H54 (cell line): ENCODE measurements at regions not wholly inside any gene's neighbourhood (a gene's known extent, or its start where the extent isn't known, plus 50 kb on each side); places are given as distances from the start of the nearest gene placed in this dataset.
A peak's percentile ranks its signal among the peaks of the same experiment; 100 is the strongest.

Experiments used
- DNase-seq: peaks from one replicate; pipeline ENCODE4 v3.0.0; 2011; ENCODE audit warnings: low spot score, mixed read lengths; ENCODE audit not compliant: insufficient read length
- FAIRE-seq: peaks from 3 replicates; lab custom pipeline; 2011; peaks lifted over from hg19 to GRCh38; lab: Jason Lieb, UNC
- POLR2A ChIP-seq: IDR thresholded peaks from 2 replicates; pipeline ENCODE4 v1.6.1; 2011; ENCODE audit warnings: low read depth, mild to moderate bottlenecking, low read length

DNA sequence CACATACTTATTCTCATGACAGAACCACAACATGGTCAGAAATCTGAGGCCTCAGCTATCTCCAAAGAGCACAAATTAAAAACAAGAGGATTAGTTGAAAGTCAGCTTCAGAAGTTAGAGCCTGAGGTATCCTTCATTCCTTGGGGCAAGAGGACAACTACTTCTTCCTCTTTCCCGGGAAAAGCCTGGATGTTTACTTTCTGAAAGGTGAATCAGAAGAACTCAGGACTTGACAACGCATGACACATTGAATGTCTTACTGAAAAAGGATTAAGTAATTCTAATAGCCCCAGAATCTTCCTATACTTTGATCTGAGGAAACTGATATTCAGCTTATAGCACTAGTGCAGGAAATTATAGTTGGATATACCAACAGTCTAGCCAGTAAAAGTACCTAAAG lies 573.2 kb downstream of the METTL4 start:
- no peak for TF ChIP-seq POLR2A
- FAIRE-seq (no peak), DNase-seq (no peak)

DNA sequence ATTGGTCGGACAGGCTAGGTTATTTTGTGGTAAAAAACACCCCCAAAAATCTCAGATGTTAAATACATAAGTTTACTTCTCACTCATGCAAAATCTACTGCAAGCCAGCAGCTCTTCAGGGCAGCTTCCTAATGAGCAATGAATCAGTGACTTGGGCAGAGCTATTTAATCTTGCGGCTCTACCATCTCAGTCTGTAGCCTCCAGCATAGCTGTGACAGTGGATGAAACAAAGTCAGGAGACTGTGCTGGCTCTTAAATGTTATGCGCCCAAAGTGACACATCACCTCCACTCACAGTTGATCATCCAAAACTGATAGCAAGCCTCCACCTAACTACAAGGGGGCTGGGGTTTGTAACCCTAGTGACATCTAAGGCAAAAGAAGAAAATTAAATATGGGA lies 571.9 kb downstream of the METTL4 start:
- DNase-seq (no peak), FAIRE-seq (no peak)
- TF ChIP-seq POLR2A, result no peak

DNA sequence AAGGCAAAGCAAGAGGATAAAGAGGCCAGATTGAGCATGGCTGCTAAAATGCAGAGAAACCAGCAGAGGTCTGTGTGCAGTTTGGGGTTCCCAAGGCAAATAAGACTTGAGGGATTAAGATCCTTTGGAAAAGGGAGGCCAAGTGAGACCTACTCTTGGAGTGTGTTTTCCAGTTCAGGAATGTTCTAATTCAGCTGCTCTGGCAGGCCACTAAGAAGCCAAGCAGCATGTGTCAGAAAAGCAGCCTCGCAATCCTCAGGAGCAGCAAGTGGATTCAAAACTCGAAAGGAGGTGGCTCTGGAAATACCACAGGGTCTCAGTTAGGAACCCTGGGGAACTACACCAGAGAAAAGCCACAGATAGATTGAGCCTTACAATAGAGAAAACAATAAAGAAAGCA lies 569.2 kb downstream of the METTL4 start:
- TF ChIP-seq POLR2A, result no peak
- DNase-seq (no peak), FAIRE-seq (no peak)

DNA sequence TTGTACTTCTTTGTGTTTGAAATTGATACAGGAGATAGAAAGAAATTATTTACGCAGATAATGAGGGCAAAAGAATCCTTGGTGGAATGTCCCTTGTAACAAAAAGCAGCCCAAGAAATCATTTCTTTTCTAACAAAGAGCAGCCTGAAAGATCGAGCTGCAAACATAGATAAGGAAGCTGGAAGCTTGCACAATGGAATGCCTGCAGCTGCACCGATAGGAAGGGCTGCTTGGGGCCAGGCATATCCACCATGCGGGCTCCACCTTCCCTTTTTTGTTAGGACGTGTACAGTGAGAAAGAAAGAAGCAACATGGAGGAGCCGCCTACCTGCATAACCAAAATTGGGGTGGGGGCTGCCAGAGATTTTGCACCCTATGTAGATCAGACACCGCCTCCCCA lies 568.7 kb downstream of the METTL4 start:
- DNase-seq (no peak), FAIRE-seq (no peak)
- TF ChIP-seq POLR2A, result no peak

DNA sequence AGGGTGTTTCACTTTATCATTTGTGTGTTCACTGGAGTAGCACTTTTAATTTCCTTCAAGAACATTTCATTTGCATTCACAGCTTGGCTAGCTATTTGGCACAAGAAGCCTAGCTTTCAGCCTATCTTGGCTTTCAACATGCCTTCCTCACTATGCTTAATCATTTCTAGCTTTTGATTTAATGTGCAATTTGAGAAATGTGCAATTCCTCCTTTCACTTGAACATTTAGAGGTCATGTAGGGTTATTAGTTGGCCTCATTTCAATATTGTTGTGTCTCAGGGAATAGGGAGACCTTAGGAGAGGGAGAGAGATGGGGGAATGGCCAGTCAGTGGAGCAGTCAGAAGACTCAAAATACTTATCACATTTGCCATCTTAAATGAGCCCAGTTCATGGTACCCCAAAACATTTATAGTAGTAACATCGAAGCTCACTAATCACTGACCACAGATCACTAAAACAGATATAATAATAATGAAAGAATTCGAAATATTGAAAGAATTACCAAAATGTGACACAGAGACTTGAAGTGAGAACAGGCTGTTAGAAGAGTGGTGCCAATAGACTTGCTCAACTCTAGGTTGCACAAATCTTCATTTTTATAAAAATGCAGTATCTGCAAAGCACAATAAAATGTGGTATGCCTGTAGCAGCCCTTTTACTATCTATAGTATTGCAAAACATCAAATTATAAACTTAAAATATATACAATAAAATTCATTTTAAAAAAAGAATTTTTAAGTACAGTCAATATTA lies 561.2 kb downstream of the METTL4 start:
- no peak for DNase-seq
- no peak for FAIRE-seq
- no peak for TF ChIP-seq POLR2A

DNA sequence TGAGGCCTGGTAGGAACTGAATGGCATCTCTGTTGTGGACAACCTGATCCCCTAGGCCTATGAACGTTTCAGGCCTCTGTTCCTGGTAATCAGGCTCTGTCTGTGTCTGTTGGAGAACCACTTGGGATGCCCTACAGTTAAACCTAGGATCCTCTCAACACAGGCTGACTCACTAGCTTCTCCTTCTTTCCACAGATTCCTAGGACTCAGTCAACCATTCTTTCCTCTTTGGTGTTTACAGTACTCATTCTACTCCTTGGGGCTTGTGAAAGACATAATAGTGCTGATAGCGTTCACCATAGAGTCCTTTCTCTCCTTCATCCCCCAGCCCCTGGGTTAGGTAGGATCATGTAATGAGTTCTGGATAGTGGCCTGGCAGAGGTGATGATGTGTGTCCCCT lies 544.3 kb downstream of the METTL4 start:
- DNase-seq, result no peak
- TF ChIP-seq POLR2A, result no peak
- FAIRE-seq, result no peak

DNA sequence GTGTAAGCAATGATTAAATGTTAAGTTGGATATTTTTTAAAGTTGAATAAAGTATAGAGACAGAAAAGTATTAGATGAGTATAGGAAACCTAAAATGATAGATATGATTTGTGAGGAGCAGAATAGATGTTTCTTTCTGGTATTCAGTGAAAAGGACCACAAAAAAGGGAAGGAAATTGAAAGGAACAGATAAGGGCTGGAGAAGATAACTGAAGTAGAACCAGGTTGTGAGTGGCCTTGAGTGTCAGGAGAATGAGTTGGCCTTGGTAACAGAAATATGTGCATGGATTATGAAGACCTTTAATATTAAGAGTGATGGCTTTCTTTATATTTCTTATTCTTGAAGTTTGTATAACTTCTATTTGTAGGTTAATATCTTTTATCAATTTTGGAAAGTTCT lies 543.5 kb downstream of the METTL4 start:
- no peak for FAIRE-seq
- no peak for TF ChIP-seq POLR2A

DNA sequence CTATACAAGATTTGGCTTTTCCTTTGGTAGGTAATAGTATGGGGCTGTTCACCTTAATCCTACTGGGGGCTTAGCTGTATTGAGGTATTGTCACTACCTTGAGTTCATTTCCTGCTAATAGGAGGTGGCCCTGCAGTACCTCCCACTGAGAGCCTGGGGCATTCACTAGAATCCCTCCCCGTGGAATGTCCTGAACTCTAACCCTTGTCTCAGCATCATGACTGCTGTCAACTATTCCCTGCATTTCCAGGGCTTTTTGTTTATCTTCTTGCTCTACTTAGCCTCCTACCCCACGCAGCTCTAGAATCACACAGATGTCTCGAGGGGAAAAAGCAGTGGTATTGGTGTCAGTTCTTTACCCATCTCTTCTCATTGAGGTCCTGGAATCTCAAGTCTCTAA lies 542.3 kb downstream of the METTL4 start:
- FAIRE-seq (no peak), DNase-seq (no peak)
- TF ChIP-seq POLR2A, result no peak

More for the DNA sequence above, 543.5 kb downstream of the METTL4 start:
- no peak for DNase-seq

DNA sequence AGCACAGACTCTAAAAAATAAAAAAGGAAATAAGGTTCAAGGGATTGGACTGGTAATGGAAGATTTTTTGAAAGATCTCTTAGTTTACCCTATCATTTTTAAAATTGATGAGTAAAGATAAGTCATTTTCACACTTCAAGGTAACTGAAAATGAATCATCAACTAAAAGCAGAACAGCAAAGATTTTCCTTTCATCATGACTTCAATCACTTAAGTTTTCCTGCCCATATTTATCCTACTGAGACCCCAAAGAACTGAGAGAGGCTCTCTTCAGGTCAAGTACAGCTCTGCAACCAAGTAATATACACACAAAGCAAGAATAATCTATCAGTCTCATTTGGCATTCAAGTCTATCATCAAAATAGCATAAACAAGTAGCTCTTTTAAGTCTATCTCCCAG lies 540.7 kb downstream of the METTL4 start:
- no peak for FAIRE-seq
- no peak for DNase-seq
- no peak for TF ChIP-seq POLR2A

DNA sequence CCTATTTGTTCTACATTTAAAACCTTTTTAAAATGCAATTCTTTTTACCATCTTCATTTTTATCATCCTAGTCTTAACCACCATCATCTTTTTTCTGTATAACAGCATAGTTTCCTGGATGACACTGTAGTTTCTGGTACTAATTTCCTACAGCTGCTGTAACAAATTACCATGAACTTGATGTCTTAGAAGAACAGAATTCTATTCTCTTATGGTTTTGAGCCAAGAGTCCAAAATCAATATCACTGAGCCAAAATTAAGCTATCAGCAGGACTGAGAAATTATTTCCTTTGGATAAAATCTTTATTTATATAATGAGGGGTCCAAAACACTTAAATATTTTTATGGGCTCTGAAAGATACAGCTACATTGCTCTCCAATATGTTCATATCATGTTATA lies 539.3 kb downstream of the METTL4 start:
- no peak for TF ChIP-seq POLR2A
- DNase-seq (no peak), FAIRE-seq (no peak)

DNA sequence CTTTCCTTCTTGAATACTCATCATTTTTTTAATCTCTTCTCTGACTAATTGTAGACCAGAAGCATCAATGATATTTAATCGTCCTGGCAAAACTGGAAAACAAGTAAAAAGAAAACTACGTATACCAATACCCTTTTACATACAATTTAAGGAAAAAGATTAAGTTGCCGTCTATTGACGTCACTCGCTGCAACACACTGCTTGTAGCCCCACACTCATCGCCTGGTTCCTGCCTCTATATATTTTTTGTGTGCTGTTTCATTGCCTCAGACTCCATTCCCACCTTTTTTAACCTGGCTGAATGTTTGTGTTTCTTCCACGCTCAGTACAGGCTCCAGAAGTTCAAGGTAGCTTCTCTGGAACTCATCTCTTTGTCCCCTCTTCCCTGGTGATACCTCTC lies 536.2 kb downstream of the METTL4 start:
- no peak for FAIRE-seq
- no peak for TF ChIP-seq POLR2A
- DNase-seq, result no peak

DNA sequence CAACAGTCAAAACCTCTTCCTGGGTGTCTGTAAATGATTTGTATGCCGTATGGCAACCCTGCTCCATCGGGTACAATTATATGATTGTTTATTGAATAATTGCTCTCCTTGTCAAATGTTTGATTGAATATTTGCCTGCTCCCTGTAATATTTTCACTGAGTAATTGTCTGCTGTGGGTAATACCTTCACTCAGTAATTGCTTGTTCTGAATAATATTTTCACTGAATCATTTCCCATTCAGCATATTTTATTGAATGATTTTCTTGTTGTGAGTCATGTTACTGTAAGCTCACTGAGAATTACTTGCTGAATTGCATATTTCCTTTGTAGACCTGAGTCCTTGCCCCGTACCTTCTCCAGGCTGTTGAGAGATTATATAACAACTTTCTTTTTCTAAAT lies 535.2 kb downstream of the METTL4 start:
- DNase-seq (no peak), FAIRE-seq (peak; percentile 90)
- TF ChIP-seq POLR2A, result no peak

DNA sequence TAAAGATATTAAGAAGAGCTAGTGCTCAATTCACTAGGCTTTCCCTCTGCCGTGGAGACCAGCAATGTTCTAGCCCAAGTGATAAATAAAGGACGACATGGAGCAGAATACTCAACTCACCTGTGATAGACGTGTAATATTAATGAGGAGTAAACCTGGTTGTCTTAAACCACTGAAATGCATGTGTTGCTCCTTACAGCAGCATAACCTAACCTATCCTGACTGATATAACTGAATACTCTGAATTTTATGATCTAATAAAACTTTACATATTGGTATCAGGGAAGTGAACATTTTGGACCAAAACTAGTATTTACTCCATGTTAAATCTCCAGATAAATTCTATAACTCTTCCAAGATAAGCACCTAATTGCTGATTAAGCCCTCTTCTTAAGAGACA lies 531.0 kb downstream of the METTL4 start:
- no peak for TF ChIP-seq POLR2A
- DNase-seq, result no peak
- FAIRE-seq, result no peak

DNA sequence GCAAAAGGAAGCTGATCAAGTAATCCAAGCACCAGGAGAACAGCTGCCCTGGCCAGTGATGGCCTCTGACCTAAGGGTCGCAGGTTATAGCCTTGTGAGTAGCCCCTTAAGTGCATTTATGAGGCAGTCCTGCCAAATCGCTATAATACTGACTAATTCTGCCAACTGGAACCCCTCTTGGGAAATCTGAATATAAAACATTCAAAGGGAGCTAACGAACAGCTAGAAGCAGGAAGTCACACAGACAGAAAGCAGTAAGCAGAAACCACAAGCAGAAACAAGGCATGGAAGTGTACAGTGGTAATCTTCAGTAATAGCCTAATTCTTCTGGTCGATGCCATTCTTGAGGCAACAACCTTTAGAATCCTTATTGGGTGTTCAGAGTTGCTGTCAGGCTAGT lies 521.3 kb downstream of the METTL4 start:
- FAIRE-seq, result no peak
- TF ChIP-seq POLR2A, result no peak
- DNase-seq, result no peak

DNA sequence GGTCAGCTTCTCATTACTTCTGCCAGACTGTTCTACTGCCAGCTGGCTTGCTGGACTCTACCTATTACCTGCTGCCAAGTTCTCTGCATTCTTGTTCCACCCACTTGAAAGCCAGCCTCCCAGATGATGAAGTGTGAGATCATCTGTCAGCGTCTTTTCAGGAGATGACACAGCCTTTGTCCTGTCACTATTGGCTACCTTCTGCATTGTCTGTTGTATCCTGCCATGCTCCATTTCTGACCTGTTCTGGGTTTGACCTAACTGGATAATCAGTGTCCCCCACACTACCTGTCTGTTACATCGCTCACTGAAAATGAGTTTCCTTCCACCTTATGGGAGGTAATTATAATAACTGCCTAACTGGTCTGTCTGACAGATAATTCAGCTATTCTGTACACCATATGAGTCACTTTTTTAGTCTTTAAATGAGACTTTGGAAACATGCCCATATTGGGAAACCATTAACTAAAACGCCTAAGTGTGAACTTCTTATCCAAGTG lies 520.6 kb downstream of the METTL4 start:
- peak; percentile 66 for FAIRE-seq
- DNase-seq, result no peak
- TF ChIP-seq POLR2A, result no peak
